CD14-positive monocyte (primary cell): ENCODE measurements at regions not wholly inside any gene's neighbourhood (a gene's known extent, or its start where the extent isn't known, plus 50 kb on each side); places are given as distances from the start of the nearest gene placed in this dataset.

ENCODE experiments used
- DNase-seq, 3 donors: peaks; one replicate each; pipeline ENCODE4 v3.0.0-alpha.2; 2011 to 2022
- H2AFZ ChIP-seq: 2 replicates; pipeline ENCODE4 v1.6.0; 2012; ENCODE audit warnings: mild to moderate bottlenecking, low read depth, low read length, inconsistent platforms; ENCODE audit not compliant: insufficient read depth, poor library complexity, severe bottlenecking
- H3K27ac ChIP-seq, 2 donors: 1 replicate in 1 of 2; 2 replicates in 1 of 2; pipeline ENCODE4 v1.5.1; 2012 to 2013; ENCODE audit warnings: low read length in 2 of 2, control low read depth in 1 of 2, inconsistent platforms in 1 of 2, low read depth in 1 of 2, mild to moderate bottlenecking in 1 of 2
- H3K27me3 ChIP-seq, 2 donors: one replicate each; pipeline versions ENCODE4 v1.6.0 to v1.6.1; 2011 to 2013; ENCODE audit warnings: low read length in 2 of 2; ENCODE audit not compliant: control insufficient read depth in 2 of 2, insufficient read depth in 2 of 2
- H3K36me3 ChIP-seq, 2 donors: replicated peaks in 1 of 2; 1 replicate in 1 of 2; 2 replicates in 1 of 2; pipeline versions ENCODE4 v1.5.1 to v1.6.1; 2012 to 2013; ENCODE audit warnings: low read length in 2 of 2, control low read depth in 1 of 2, inconsistent platforms in 1 of 2, mild to moderate bottlenecking in 1 of 2; ENCODE audit not compliant: insufficient read depth in 2 of 2, control insufficient read depth in 1 of 2
- H3K4me1 ChIP-seq, 2 donors: 1 replicate in 1 of 2; 2 replicates in 1 of 2; pipeline versions ENCODE4 v1.5.1 to v1.6.1; 2012 to 2013; ENCODE audit warnings: low read length in 2 of 2, control low read depth in 1 of 2, inconsistent platforms in 1 of 2, mild to moderate bottlenecking in 1 of 2, moderate library complexity in 1 of 2; ENCODE audit not compliant: insufficient read depth in 2 of 2, control insufficient read depth in 1 of 2
- H3K4me2 ChIP-seq: replicated peaks from 2 replicates; pipeline ENCODE3; 2012; ENCODE audit warnings: low read length, moderate library complexity, mild to moderate bottlenecking; ENCODE audit not compliant: poor library complexity, severe bottlenecking; ENCODE audit errors: extremely low read depth
- H3K4me3 ChIP-seq, 3 experiments: fragments of 200-600 bp in 1 of 3; sonication (generic) in 1 of 3; replicated peaks in 1 of 3; 1 replicate in 2 of 3; 2 replicates in 1 of 3; pipeline ENCODE4 v1.5.1; 2011 to 2013; ENCODE audit warnings: low read length in 3 of 3, mild to moderate bottlenecking in 3 of 3, control low read depth in 2 of 3, low read depth in 2 of 3, inconsistent platforms in 1 of 3, moderate library complexity in 1 of 3
- H3K79me2 ChIP-seq: 2 replicates; pipeline ENCODE4 v1.6.0; 2012; ENCODE audit warnings: mild to moderate bottlenecking, control low read depth, inconsistent platforms, low read length, moderate library complexity; ENCODE audit not compliant: insufficient read depth
- H3K9ac ChIP-seq: 2 replicates; pipeline ENCODE4 v1.6.0; 2017; ENCODE audit warnings: low read length, mild to moderate bottlenecking; ENCODE audit not compliant: insufficient read depth, poor library complexity, severe bottlenecking
- H3K9me3 ChIP-seq, 2 donors: replicated peaks in 1 of 2; 1 replicate in 1 of 2; 2 replicates in 1 of 2; pipeline versions ENCODE4 v1.5.1 to v1.6.1; 2012 to 2013; ENCODE audit warnings: low read length in 2 of 2, control low read depth in 1 of 2; ENCODE audit not compliant: control insufficient read depth in 1 of 2, insufficient read depth in 1 of 2
- H4K20me1 ChIP-seq: 2 replicates; pipeline ENCODE4 v1.6.0; 2012; ENCODE audit warnings: mild to moderate bottlenecking, low read length, control low read depth, moderate library complexity; ENCODE audit not compliant: insufficient read depth
- H3K27ac Mint-ChIP-seq, 7 donors: one replicate each; pipeline ENCODE4 v1.8.0; 2020; ENCODE audit warnings: mild to moderate bottlenecking in 7 of 7, mixed read lengths in 7 of 7, moderate library complexity in 6 of 7, inconsistent platforms in 2 of 7
- H3K27me3 Mint-ChIP-seq, 3 donors: one replicate each; pipeline ENCODE4 v1.8.0; 2021 to 2022; ENCODE audit warnings: low read depth in 3 of 3, mild to moderate bottlenecking in 3 of 3, mixed read lengths in 3 of 3, moderate library complexity in 3 of 3, inconsistent platforms in 1 of 3
- H3K36me3 Mint-ChIP-seq, 2 donors: one replicate each; pipeline ENCODE4 v1.8.0; 2020; ENCODE audit warnings: mixed read lengths in 2 of 2, inconsistent platforms in 1 of 2, mild to moderate bottlenecking in 1 of 2
- H3K4me1 Mint-ChIP-seq: one replicate; pipeline ENCODE4 v1.8.0; 2020; ENCODE audit warnings: mild to moderate bottlenecking, mixed read lengths
- H3K4me3 Mint-ChIP-seq, 2 donors: one replicate each; pipeline ENCODE4 v1.8.0; 2020; ENCODE audit warnings: mild to moderate bottlenecking in 2 of 2, mixed read lengths in 2 of 2, moderate library complexity in 1 of 2
- H3K9me3 Mint-ChIP-seq, 7 donors: one replicate each; pipeline ENCODE4 v1.8.0; 2020 to 2022; ENCODE audit warnings: mixed read lengths in 7 of 7, mild to moderate bottlenecking in 6 of 7, moderate library complexity in 6 of 7, inconsistent platforms in 2 of 7
- WGBS: methylation state at CpG from one replicate; pipeline ENCODE4 v1.1.5; 2013; ENCODE audit warnings: missing lambda C conversion rate; ENCODE audit not compliant: insufficient coverage; 5-methylcytosine and 5-hydroxymethylcytosine counted together
- intact Hi-C, 2 donors: fragments of 100-400 bp; cut with micrococcal nuclease; formaldehyde crosslinking; loops; one replicate each; pipeline versions ENCODE4 v1.15.0 to v1.15.1; 2023
- TF ChIP-seq, protein P1 (sequence below): fragments of 200-600 bp; IDR thresholded peaks from one replicate; pipeline ENCODE4 v1.8.0; 2022; ENCODE audit warnings: antibody characterized with exemption, mild to moderate bottlenecking

DNA sequence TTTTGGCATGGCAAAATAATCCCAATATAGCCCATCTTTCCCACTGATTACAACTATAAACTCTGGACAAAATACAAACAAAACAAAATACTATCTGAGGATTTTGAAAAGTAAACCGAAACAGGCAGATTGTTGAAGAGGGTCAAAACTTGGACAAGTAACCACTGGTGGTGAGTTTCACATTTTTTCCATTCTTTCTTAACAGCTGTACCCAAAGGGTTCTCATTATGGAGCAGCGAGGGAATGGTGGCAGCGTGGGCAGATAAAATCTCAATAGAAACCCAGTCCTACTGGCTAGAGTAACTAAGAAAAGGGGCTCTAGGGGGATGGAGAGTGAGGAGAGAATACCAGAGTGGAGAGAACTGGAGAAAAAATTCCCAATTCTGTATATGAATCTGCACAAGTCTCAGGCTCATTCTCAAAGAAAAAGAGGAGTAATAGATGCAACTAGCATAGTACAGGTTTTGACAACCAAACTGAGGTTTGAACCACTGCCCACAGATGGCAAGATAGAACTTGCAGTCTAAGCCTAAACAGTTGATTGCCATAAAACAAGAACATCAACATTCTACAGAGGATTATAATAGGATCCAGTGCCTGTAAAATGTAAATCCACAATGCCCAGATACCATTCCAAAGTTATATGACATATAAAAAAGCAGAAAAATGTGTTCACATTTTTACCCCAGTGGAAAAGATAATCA is 284.5 kb downstream of the KCNRG start:
- Mint-ChIP-seq H3K4me1 (peaks cover 10% of the 10 kb centered on the region), H3K4me3 (no peak overlapping the region), H3K27ac (no peak overlapping the region), H3K27me3 (no peaks in the 10 kb centered on the region), H3K36me3 (peaks cover 0 to 2% of the 10 kb centered on the region in 2 donors), H3K9me3 (peaks cover 0 to 7% (median 2%) of the 10 kb centered on the region in 7 donors)
- Histone ChIP-seq H3K4me1 (peaks cover 0 to 8% of the 10 kb centered on the region in 2 donors), H3K27me3 (no peaks in the 10 kb centered on the region), H3K4me2 (no peak overlapping the region), H3K27ac (no peak overlapping the region), H3K79me2 (no peaks in the 10 kb centered on the region), H3K9me3 (no peaks in the 10 kb centered on the region), H4K20me1 (no peaks in the 10 kb centered on the region), H3K36me3 (no peaks in the 10 kb centered on the region), H3K4me3 (no peak overlapping the region), H3K9ac (no peak overlapping the region), H2AFZ (no peak overlapping the region)
- TF ChIP-seq, protein P1, sequence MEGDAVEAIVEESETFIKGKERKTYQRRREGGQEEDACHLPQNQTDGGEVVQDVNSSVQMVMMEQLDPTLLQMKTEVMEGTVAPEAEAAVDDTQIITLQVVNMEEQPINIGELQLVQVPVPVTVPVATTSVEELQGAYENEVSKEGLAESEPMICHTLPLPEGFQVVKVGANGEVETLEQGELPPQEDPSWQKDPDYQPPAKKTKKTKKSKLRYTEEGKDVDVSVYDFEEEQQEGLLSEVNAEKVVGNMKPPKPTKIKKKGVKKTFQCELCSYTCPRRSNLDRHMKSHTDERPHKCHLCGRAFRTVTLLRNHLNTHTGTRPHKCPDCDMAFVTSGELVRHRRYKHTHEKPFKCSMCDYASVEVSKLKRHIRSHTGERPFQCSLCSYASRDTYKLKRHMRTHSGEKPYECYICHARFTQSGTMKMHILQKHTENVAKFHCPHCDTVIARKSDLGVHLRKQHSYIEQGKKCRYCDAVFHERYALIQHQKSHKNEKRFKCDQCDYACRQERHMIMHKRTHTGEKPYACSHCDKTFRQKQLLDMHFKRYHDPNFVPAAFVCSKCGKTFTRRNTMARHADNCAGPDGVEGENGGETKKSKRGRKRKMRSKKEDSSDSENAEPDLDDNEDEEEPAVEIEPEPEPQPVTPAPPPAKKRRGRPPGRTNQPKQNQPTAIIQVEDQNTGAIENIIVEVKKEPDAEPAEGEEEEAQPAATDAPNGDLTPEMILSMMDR, result no peak
- intact Hi-C loops, result loop anchor here in 1 of 2 donors (10.0 kb wide), 1 partner anchor 175 kb away; no protein-coding TSS in a partner anchor
- no CpG with 5 or more reads among the region's 3 CpGs for WGBS
- DNase-seq, result no peak

DNA sequence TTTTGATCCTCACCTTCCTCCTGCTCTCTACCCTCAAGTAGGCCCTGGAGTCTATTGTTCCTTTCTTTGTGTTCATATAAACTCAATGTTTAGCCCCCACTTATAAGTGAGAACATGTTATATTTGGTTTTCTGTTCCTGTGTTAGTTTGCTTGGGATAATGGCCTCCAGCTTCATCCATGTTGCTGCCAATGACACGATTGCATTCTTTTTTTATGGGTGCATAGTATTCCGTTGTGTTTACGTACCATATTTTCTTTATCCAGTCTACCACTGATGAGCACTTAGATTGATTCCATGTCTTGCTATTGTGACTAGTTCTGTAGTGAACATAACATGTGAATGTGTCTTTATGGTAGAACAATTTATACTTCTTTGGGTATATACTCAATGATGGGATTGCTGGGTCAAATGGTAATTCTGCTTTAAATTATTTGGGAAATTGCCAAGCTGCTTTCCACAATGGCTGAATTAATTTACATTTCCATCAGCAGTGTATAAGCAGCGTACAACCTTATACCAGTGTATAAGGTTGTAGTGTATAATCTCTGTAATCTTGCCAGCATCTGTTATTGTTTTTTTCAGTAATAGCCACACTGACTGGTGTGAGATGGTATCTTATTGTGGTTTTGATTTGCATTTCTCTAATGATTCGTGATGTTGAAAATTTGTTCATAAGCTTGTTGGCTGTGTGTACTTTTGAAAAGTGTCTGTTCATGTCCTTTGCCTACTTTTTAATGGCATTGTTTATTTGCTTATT is 288.9 kb downstream of the KCNRG start:
- Histone ChIP-seq H3K4me1 (no peaks in the 10 kb centered on the region), H3K79me2 (no peaks in the 10 kb centered on the region), H3K4me2 (no peak overlapping the region), H3K9ac (no peak overlapping the region), H3K27ac (no peak overlapping the region), H3K36me3 (no peaks in the 10 kb centered on the region), H3K4me3 (no peak overlapping the region), H2AFZ (no peak overlapping the region), H3K9me3 (no peaks in the 10 kb centered on the region), H4K20me1 (no peaks in the 10 kb centered on the region), H3K27me3 (no peaks in the 10 kb centered on the region)
- TF ChIP-seq, protein P1, result no peak
- intact Hi-C loops, result no loop called here
- peaks cover under 1% of the 10 kb centered on the region for H3K4me1 Mint-ChIP-seq
- no peak overlapping the region for H3K27ac Mint-ChIP-seq
- no CpG with 5 or more reads among the region's 5 CpGs for WGBS
- no peaks in the 10 kb centered on the region for H3K27me3 Mint-ChIP-seq
- H3K9me3 Mint-ChIP-seq, result peaks cover 0 to 2% (median 0%) of the 10 kb centered on the region in 7 donors
- H3K36me3 Mint-ChIP-seq, result peaks cover 2 to 3% of the 10 kb centered on the region in 2 donors
- no peak overlapping the region for H3K4me3 Mint-ChIP-seq
- no peak for DNase-seq
